T1000 (cell line): ENCODE measurements at regions not wholly inside any gene's neighbourhood (a gene's known extent, or its start where the extent isn't known, plus 50 kb on each side); places are given as distances from the start of the nearest gene placed in this dataset.
"Not testable (repeated sequence)": the region's sequence is repeated elsewhere in the genome, so short reads cannot be mapped to it uniquely, and the experiment has no call there.

ENCODE experiments used
- DNase-seq: peaks from one replicate; lab custom pipeline; 2025; ENCODE audit warnings: mixed read lengths; lab: John Stamatoyannopoulos, UW

DNA sequence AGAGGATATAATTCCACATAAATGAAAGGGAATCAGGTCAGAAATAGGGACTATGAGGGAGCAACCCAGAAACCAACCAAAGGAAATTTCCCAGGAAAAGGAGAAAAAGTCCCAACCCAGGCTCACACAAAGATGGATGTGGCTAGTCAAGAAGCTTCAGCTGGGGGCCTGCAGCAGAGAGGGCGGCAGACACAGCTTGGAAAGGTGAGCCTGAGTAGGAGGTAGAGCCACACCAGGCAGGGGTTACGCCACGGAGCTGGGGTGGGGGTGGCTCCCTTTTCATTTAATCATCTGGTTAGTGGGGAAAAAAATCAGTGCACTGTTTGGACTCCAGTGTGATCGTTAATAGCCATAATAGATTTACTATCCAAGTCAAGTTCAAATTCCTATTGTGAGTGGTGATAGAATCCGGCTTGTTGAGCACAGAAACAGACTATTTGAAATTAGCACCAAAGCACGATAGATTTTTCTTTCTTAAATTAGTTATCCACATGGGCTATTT, 220.6 kb downstream of the TPBG start:
- no peak for DNase-seq

DNA sequence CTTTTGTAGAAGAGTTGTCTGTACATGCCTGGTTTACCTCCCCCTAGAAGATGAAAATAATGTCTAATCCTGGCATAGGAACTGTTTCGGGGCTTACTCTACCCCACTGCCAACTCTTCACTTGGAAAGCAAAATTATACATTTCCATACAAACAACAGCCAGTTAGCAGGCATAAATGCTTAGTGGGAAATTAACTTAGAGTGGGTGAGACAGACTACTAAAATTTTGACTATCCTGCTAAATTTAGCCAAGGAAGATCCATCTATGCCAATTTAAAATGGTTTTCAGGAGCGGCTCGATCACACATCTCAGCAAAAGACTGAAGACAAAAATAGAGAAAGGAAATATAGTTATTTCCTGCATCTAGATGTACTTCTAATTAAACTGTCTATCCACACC, 221.2 kb downstream of the TPBG start:
- DNase-seq = no peak

DNA sequence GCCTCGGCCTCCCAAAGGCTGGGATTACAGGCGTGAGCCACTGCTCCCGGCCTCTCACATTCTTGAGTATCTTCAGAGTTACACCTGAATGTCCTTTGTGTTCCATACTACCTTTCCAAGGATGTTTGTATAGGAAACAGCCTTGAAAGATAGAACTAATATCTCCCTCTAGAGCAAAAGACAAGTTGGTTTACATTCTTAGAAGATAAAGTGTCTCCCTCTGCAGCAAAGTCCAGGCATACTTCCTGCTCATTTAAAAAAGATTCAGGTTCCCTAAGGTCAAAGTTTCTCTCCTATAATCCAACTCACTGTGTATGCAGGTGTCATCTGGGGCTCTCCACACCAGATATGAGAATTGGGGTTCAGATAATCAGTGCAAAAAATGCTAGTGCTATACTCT, 224.4 kb downstream of the TPBG start:
- no peak for DNase-seq

DNA sequence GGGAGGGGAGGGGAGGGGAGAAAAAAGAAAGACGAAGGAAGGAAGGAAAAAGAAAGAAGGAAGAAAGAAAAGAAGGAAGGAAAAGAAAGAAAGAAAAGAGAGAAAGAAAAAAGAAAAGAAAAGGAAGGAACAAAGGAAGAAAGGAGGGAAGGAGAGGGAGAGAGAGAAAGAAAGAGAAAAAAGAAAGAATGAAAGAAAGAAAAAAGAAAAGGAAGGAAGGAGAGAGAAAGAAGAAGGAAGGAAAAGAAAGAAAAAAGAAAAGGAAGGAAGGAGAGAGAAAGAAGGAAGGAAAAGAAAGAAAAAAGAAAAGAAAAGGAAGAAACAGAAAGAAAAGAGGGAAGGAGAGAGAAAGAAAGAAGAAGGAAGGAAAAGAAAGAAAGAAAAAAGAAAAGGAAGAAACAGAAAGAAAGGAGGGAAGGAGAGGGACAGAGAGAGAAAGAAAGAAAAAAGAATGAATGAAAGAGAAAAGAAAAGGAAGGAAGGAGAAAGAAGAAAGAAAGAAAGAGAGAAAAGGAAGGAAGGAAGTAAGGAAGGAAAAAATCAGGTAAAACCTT, 225.3 kb downstream of the TPBG start:
- no peak for DNase-seq

DNA sequence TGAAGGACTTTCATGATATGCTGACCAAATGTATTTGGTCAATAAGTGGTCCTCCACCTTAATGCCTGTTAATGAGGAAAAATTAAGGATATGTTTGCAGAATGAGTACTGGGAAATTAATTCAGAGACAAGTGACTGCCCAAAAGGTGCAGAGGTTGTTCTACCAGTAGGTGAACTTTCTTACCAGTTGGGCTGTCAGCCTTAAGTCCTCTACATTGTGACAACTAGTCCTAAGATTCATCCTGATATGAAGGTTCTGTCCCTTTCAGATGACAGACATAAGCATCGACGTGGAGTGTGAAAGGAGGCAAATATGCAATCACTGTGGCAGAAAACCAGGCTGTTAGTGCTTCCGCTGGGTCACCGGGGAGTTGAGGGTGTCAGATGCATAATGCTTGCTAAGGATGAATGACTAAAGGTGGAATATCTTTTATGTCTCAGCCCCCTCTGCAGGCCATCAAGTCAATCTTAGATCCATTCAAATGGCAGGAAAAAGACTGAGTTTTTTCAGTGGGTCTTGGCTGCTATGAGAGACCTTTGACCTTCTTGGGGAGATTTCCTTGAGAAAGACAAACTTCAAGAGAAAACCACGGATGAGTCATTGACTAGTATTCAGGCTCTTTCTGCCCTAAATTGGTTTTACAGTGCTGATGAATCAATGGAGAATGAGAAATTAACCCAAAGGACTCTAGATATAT, 226.0 kb downstream of the TPBG start:
- peak; percentile 50 for DNase-seq

DNA sequence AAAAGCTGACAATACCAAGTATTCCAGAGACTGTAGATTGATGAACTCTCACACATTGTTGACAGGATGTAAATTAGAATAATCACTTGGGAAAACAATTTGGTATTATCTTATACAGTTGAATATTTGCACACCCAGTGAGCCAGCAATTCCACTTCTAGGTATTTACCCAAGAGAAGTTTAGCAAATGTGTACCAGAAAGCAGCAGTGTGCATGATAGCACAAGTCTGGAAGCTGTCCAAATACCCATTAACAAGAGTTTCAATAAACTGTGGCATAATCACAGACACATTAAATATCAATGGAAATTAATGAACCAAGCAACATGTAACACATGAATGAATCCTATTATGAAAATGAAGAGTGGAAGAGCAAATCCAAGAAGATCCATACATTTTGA, 233.6 kb downstream of the TPBG start:
- no peak for DNase-seq

DNA sequence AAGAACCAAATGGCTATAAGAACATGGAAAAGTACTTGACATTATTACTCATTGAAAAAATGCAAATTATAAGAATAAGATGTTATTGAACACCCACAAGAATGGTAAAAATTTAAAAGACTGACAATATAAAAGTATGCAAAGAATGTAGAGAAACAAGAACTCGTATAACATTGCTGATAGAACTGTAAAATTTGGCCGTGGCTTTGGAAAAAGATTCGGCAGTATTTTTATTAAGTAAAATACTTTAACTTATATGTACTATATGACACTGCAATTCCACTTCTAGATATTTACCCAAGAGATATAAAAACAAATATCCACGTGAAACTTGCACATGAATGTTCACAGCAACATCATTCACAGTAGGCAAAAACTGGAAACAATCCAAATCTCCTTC, 239.2 kb downstream of the TPBG start:
- DNase-seq = no peak

DNA sequence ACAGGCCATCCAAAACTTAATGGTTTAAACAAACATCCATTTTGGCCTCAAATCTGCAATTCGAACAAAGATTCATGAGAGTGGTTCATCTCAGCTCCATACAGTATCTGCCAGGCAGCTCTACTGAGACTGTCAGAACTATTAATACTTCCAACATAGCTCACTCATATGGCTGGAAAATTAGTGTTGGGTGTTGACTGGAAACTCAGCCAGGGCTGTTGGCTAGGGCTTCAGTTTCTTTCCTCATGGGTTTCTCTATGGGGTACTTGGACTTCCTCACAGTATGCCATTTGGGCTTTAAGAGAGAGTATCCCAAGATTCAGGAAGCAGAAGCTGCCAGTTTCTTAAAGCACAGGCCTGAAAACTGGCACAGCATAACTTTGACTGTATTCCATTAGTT, 240.3 kb downstream of the TPBG start:
- DNase-seq = no peak

DNA sequence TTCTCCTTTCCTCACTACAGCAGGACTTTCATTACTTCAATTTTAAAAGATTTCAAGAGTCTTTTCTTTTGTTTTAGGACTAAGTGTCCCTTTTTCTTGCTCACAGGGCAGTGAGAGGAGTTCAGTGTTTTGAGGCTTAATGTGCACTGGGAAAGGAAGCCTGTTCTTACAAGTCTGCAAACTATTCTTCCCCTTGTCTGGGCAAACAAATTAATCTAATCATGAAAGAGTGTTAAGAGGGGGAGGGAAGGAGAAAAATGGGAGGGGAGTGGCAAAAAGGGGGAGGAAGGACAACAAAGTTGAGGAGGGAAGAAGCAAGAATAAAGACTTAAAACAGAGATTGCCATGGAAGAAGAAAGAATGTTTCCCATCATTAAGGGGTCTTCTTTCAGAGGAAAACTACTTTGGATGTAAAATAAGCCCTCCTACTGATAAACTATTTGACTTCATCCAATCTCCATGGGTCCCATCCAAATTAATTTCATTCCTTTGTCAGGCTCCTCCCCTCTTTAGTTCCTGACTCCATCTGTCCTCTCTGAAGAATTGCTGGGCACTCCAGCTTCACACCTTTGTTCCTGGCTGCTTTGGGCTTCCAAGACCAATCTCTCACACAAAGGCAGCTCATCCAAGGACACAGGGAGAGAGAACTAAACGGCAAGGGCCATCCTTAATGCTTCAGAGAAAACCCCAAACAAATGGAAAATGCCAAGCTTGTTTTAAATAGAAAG, 244.5 kb downstream of the TPBG start:
- DNase-seq = no peak

DNA sequence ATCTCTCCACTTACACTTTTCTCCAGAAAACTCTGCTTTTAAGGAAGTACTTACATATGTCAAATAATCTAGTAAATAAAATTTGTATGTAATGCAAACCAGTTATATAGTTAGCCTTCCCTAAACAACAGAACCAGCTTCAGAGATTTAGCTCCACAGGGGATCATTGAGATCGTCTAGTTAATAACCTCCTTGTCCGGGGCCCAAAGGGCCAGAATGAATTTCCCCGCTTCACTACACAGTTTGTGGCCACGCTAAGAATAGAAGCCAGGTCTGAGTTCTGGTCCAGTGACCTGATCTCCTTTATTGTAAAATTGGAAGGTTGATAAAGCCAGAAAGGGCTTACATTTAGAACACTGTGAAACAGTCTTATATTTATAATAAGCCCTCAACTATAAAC, 245.2 kb downstream of the TPBG start:
- DNase-seq = no peak

DNA sequence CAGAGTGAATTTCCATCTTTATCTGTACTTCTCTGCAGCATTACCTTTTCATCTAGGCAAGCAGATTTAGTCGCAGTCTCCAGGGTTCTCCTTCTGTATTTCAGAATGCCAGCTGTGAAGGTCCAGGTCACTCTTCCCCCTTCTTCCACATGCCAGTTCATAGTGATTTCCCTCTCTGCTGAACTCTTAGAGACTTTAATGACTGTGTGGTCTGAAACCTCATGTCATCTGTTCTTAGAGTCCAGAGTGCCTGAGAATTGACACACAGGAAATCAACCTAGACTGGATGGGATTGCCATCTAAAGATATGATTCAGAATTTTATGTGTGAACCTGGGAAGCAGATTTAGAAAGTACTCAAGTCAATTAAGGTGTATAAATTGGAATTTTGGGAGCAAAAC, 248.1 kb downstream of the TPBG start:
- no peak for DNase-seq

DNA sequence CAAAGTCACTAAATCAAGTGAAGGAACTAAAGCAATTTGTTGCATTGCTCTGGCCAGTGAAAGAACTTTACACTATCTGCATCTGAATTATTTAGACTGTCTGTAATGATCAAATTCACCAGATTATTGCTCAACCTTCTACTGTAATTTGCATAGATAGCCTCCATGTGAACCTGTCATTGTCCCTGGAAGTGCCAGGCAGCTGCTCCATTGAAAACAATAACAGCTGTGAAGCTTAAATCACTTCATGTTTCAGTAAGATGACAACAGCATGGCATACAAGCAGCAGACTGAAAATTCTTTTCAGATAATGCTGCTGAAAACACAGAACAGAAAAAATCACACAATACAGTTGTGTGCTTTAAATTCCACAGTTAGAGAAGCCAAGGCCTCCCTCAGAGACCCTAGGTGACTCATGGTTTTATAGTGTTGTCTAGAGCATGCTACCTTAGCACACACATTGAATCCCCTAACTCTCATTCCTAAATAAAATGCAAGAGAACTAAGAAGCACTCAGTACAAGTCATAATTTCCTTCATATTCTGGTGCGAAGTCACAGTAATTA, 248.9 kb downstream of the TPBG start:
- no peak for DNase-seq

DNA sequence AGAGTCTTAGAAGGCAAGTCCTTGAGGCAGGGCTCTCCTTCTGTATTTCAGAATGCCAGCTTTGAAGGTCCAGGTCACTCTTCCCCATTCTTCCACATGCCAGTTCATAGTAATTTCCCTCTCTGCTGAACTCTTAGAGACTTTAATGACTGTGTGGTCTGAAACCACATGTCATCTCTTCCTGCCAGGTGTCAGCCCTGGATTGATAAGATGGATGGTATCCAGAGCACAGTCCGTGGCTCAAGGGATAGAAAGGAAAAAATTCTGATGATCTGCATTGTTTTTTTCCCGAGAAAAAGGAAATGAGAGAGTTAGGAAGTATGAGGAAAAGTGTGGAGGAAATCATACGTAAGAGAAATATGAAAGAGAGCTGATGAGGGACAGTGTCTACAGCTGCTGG, 250.9 kb downstream of the TPBG start:
- no peak for DNase-seq

DNA sequence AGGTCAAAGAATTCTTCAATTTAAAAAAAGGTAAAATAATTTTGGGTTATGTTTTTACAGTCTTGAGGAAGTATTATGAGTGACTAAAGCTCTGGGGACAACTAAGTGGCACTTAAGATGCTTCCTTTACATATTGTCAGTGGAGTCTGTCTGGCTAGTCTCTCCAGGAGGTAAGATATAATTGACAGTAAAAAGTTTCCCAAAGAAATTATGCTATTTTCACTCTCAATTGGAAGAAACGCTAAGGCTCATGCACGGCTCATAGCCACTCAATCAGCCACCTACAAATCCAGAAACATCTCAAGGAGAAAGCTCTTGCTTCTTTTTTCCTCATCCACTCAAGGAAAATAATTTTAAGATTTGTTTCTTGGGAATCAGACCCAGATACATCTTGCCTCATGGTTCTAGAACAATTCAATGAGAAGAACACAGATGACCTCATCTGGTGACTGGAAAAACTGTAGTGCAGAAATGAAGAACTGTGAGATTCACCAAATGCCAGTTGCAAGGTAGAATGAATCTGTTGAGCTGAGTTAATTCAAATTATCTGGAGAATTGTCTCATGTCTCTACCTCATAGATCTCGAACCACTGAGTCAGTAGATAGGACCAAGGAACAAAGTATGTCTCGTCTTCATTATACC, 252.9 kb downstream of the TPBG start:
- DNase-seq = no peak

DNA sequence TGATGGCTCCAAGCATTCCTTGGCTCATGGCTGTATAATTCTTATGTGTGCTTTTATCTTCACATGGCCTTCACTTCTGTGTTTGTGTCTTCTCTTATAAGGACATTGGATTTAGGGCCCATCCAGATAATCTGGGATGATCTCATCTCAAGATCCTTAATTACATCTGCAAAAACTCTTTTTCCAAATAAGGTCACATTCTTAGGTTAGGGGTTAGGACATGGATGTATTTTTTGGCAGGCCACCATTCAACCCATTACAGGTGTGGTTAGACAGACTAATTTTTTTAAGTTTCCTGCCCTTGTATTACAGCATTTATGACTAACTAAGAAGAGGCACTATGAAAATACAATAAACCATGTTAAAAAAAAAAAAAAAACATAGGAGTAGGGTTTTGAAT, 254.0 kb downstream of the TPBG start:
- DNase-seq = no peak

DNA sequence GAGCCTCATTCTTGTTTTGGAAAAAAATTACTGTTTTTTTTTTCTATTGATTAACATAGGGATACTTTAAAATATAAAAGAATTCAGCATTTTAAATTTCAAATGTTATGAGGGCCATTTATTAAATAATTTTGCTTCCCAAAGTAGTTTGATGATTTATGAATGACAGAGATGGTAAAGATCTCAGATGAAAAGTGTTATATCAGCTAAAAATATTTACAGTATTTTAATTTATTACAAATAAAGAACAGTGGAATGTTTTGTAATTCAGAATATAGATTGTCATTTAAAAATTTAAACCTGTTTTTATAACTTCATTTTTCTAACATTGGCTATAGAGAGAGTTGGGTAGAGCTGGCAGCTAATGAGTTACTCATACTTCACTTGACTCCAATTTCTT, 256.0 kb downstream of the TPBG start:
- DNase-seq = no peak

DNA sequence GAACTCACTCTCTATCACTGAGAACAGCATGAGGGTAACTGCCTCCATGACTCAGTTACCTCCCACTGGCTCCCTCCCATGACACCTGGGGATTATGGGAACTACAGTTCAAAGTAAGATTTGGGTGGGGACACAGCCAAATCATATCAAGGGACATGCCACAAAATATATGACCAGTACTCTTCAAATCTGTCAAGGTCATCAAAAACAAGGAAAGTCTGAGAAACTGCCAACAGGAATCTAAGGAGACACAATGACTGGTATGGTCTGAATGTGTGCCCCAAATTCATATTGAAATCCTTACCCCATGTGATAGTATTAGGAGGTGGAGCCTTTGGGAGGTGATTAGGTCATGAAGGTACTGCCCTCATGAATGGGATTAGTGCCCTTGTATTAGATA, 258.8 kb downstream of the TPBG start:
- DNase-seq = no peak

DNA sequence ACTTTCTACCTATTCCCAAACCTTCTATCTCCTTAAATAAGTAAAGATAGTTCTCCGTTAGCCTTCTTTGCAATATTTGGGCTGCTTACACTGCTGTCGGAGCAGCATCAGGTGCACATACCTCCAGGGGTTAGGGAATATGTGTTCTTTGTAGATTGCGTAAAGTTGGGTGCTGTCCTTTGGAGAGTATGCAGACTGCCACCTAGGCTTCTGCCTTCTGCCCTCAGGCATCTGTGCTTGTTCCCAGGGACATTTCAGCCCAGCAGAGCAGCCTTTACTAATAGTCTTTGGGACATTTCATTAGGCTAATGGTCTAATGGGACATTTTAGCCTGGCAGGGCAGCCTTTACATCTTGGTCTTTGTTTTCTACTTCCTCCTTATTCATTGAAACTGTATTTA, 260.6 kb downstream of the TPBG start:
- DNase-seq = no peak

DNA sequence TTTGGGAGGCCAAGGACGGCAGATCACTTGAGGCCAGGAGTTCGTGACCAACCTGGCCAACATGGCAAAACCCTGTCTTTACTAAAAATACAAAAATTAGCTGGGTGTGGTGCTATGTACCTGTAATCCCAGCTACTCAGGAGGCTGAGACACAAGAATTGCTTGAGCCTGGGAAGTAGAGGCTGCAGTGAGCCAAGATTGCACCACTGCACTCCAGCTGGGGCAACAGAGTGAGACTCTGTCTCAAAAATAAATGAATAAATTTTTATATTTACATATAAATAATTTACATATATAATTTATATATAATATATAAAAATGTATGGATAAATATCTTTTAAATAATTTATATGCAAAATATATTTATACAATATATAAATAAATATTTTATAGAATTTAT, 263.3 kb downstream of the TPBG start:
- DNase-seq = not testable (repeated sequence)

DNA sequence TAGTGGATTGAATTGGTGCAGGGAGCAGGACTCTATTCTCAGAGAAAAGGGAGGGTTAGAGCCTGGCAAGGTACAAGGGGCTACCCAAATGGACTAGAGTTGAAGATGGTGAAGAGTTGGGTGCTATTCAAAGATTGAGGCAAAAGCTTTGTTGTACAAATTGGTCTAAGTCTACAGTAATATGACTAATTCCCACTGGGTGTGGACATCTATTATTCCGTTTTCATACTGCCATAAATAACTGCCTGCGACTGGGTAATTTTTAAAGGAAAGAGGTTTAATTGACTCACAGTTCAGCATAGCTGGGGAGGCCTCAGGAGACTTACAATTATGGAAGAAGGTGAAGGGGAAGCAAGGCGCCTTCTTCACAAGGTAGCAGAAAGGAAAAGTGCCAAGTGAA, 266.3 kb downstream of the TPBG start:
- no peak for DNase-seq

DNA sequence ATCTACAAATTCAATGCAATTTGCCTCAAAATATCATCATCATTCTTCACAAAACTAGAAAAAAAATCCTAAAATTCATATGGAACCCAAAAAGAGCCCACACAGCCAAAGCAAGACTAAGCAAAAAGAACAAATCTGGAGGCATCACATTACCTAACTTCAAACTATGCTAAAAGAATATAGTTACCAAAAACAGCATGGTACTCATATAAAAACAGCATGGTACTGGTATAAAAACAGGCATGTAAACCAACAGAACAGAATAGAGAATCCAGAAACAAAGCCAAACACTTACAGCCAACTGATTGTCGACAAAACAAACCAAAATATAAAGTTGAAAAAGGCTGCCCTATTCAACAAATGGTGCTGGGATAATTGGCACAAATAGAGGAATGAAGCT, 278.1 kb downstream of the TPBG start:
- DNase-seq = no peak

DNA sequence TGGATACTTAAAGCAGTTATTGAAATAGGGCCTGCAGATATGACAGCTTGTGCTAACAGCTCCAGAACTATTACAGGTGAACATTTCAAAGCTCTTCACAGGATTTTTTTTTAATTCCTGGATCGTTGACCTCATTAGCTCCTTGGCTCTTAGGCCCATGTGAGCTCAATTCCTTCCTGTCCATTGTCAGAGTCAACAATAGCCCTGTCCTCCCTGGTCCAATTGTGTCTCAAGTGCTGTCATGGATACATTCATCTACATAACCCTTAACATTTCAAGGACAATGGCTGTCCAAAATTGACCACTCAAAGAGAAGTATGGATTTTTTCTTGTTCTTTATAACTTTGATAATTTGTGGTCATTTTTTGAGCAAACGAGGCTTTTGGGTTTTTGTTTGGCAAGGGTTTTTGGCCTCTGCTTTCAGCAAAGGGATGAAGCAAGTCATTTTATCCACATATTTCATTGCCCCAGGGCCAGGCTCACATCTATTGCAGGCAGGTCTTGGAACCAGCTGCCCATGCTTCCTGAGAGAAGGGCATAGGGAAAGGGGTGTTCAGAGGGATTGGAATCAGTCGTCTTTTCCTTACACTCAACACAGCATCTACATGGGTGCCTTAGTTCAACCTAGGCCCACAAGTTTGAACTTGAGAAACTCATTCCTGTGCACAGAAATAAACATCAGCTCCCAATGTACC, 282.1 kb downstream of the TPBG start:
- no peak for DNase-seq
